ENCODE measurements at regions not wholly inside any gene's neighbourhood (a gene's known extent, or its start where the extent isn't known, plus 50 kb on each side); places are given as distances from the start of the nearest gene placed in this dataset.

DNA sequence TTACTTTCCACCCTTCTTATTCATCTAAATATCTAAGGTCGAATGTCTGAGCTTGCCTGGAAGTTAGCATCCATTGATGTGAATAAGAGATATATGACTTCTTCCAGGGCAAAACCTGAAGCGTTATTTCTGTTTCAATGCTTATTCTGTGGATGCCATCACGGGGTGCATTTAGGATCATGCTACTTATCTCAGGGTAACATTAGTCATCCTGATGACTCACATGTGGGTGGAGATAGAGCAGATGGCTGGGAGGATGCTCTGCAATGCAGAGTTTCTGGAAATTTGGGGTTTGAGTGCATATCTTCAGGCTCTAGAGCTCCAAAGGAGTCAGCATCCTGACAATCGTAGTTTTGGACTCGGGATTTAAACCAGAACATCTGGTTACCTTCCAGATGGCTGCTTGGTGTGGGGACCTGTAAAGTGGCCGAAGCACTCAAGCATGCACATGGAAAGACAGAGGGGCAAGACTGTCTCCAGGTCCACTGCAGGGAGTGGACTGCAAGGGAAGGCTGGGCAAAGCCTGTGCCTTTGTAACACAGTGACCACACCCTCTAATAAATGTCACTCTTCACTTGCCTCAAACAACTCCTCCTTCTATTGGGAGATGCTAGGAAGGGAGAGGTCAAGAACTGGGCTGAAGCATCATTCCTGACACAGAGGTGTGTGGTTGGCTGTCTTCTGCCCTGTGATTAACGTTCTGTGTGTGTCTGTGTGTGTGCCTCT lies 175.2 kb upstream of the SALL1 start:
- DNase-seq (ENCODE audit: low read depth in 3 of 3) = no peak

- DNase-seq (ENCODE audit: low read depth in 3 of 3) = no peak
Measured at GRCh38 chr16:51321251-51321650, 170.2 kb upstream of the SALL1 start.

DNA sequence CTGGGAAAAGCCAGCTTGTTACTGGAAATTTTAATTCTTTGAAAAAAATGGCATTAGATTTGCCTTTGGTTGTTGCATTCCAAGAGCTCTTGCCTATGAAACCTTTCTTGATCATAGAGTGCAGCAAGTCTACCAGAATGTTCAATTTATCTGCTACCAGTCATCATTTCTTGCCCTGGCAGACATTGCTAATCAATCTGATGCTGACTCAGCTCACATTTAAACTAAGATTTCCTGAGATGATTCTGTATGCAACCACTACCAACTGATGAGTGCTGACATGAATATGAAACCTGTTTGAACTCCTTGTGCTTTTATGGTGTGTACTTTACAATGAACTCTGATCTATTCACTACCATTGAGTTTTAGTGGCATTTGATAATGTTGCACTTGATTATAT lies 166.5 kb upstream of the SALL1 start:
- no peak for DNase-seq (ENCODE audit: low read depth in 3 of 3)

DNA sequence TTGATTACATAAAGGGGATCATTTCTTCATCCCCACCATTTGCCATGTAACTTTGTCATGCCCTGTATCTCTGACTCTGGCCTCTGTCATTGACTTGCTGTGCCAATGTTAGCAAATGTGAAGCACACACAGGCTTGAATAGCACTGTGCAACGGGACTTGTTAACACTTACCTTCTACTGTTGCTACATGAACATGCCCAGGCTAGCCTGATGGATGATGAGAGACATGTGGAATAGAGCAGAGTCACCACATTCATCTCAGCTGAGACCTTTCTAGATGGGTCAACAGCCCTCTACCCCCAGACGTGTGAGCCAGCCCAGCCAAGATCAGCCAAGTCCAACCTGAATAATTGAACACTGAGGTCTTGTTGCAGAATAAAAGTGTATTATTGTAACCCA lies 162.1 kb upstream of the SALL1 start:
- no peak for DNase-seq (ENCODE audit: low read depth in 3 of 3)

- no peak for DNase-seq (ENCODE audit: low read depth in 3 of 3)
Measured at GRCh38 chr16:51312363-51313150, 161.5 kb upstream of the SALL1 start.

GRCh38 chr16:51310159-51310558 lies 159.1 kb upstream of the SALL1 start:
- DNase-seq (ENCODE audit: low read depth in 3 of 3) = no peak

DNA sequence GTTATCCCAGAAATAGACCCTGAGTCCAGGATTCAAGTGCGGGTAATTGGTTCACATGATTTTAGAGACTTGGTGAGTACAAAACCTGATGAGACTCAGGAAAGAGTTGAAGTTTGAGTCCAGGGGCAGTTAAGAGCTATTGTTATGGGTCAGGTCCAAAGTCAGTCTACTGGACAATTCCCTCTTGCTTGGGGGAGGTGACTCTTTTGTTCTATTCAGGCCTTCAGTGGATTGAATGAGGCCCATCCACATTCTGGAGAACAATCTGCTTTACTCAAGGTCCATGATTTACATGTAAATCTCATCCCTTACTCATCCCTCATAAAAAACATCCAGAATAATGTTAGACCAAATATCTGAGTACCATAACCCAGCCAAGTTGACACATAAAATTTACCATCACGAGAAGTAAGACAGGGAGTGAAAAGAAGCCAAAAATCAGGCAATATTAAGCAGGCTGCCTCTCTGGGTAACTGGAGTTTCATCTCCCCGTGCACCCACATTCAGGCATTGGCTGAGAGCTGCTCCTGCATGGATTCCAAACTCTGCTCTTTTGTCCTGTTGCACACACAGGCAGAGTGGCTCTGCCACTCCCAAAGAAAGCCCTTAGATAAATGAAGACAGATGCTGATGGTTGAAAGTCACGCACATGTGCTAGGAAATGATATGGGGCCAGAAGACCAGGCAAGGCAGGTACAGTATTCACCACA lies 156.0 kb upstream of the SALL1 start:
- no peak for DNase-seq (ENCODE audit: low read depth in 3 of 3)

GRCh38 chr16:51306116-51306515 lies 155.0 kb upstream of the SALL1 start:
- DNase-seq (ENCODE audit: low read depth in 3 of 3) = no peak

DNA sequence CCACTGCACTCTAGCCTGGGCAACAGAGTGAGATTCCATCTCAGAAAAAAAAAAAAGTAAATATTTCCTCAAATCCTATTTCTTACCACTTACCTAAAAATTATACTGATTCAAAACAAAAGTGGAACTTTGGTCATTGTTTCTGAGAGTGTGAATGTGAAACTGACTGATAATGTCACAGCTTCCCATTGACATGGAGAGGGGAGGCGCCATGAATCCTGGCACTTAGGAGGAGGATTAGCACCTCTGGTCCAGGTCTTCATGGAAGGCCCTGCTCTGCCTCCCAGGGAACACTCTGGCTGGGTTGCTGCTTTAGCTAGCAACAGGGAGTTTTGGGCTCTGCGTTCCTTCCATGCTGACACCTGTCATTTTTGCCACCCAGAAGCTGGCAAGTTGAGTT lies 154.3 kb upstream of the SALL1 start:
- no peak for DNase-seq (ENCODE audit: low read depth in 3 of 3)

DNA sequence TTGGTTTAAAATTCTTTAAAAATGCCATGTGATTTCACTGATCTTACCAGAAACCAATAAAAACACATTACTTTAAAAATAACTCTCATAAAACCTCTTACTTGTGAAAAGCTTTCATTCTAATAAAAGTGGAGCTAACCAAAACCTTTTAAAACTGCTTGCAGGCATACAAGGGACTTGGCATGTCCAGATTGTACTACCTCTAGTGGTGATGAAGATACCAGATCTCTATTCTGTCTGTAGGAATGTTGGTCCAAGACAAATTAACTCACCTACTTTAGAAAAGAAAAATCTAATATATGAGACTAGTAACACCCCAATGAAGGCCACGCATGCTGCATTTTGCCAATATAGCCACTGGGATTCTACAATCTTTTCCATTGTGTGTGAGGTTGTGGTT lies 151.0 kb upstream of the SALL1 start:
- no peak for DNase-seq (ENCODE audit: low read depth in 3 of 3)

DNA sequence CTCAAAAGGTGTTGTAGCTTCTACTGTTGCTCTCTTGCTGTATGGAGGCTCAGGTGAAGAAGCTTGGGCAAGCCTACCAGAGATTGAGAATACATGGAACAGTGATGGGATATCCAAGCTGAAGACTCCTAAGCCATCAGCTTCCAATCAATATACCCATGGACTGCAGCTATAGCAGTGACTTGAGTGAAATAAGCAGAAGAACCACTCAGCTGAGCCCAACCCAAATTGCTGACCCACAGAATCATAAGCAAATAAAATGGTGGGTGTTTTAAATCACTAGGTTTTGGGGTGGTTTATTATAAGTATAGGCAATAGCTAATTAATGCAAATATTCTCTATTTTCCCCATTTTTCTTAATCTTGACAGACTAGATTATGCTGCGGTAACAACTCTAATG lies 147.7 kb upstream of the SALL1 start:
- no peak for DNase-seq (ENCODE audit: low read depth in 3 of 3)

- no peak for DNase-seq (ENCODE audit: low read depth in 3 of 3)
Measured at GRCh38 chr16:51290442-51291285, 139.6 kb upstream of the SALL1 start.

DNA sequence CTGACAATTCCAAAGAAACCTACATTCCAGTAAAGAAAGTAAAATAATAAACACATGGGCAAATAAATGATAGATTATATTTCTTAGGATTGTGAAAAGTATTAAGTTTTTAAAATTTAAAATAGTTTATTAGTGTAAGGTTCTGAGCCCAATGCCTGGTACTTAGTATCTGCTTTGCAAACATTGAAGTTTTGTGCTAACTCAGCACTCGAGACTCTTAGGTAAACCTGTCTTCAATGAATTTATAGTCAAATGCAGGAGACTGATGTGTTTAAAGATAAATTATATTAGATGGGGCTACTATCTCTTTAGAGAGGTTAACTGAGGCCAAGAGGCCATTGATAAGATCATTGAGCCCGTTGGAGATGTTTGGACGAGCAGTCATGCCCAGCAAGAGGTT lies 138.3 kb upstream of the SALL1 start:
- no peak for DNase-seq (ENCODE audit: low read depth in 3 of 3)

- DNase-seq (ENCODE audit: low read depth in 3 of 3) = no peak
Measured at GRCh38 chr16:51287121-51287755, 136.2 kb upstream of the SALL1 start.

DNA sequence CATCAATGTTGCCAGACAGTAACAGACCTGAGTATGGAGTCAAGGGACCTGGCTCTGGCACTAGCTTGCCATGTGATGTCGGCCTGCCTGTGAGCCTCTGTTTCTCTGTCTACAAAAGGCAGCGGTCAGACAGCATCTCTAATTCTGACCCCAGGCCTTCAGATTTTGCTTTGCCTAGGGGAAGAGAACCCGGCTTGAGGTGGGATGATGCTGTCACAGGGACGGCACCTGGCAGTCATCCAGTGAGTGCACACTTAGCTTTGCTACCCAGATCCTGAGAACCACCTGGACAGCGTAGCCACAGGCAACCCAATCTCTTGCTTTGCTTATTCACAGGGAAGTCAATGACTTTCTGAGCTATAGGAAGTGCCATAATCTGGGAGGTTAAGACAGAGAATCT lies 135.2 kb upstream of the SALL1 start:
- no peak for DNase-seq (ENCODE audit: low read depth in 3 of 3)

- no peak for DNase-seq (ENCODE audit: low read depth in 3 of 3)
Measured at GRCh38 chr16:51276336-51276735, 125.3 kb upstream of the SALL1 start.

GRCh38 chr16:51272420-51272819 lies 121.3 kb upstream of the SALL1 start:
- DNase-seq (ENCODE audit: low read depth in 3 of 3) = no peak

DNA sequence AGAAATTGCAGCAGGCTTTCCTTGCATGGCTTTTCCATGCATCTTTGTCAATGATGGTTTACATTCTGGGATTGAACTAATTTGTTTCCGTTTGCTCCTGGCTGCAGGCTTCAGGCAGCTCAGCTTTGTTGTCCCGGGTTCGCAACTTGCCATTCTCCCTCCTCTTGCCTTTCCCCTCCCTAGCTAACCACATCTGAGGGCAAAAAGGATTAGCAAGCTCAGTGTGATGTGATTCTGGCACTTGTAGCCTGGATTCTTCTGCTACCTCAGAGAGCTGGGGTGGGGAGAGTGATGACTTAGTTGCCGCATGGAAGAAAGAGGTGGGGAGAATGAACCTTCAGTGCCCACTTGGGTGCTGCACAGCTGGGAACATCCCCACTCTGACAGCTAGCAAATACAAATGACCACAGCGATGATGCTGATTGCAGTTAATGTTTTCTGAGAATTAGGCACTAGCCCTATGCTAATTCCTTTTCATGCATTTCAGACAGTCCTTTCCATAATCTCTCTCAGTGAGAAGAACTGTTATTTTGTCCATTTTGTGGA lies 120.2 kb upstream of the SALL1 start:
- DNase-seq (ENCODE audit: low read depth in 3 of 3) = no peak

- no peak for DNase-seq (ENCODE audit: low read depth in 3 of 3)
Measured at GRCh38 chr16:51268237-51268636, 117.2 kb upstream of the SALL1 start.

DNA sequence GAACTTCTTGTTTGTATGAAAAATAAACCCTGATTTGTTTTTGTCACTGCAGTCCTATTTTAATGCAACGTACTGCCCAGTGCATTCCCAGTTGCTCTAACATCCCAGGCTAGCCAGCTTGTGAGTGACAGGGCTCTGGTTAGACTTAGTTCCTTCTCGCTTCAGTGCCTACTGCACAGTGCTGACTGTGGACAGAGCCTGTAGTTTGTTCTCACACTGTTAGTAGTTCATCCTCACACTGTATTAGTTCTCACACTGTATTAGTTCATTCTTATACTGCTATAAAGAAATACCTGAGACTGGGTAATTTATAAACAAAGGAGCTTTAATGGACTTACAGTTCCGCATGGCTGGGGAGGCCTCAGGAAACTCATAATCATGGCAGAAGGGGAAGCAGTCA lies 116.6 kb upstream of the SALL1 start:
- no peak for DNase-seq (ENCODE audit: low read depth in 3 of 3)

DNA sequence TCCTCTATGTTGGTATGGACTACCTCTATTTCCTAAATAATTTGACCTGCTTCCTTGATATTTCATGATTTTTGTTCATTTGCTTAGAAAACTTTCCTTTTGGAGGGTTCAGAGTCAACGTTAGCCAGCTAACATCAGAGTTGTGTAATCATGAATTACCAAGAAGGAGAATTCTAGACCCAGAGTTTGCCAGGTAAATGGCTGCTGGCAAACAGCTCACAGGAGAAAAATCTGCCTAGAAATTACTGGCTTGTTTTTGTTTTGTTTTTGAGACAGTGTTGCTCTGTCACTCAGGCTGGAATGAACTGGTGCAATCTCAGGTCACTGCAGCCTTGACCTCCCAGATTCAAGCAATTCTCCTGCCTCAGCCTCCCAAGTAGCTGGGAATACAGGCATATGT lies 111.4 kb upstream of the SALL1 start:
- no peak for DNase-seq (ENCODE audit: low read depth in 3 of 3)
